ENCODE measurements at regions not wholly inside any gene's neighbourhood (a gene's known extent, or its start where the extent isn't known, plus 50 kb on each side); places are given as distances from the start of the nearest gene placed in this dataset.

GRCh38 chr1:8093221-8093980 lies 67.3 kb upstream of the ERRFI1 start:
- Histone ChIP-seq H3K36me3 (replicated peaks; ENCODE audit: insufficient read depth, low read depth) (no peaks in the 10 kb centered on the region), H3K9me2 (replicated peaks; ENCODE audit: insufficient read depth) (no peaks in the 10 kb centered on the region), H3K27me3 (no peaks in the 10 kb centered on the region), H3K79me2 (no peaks in the 10 kb centered on the region), H2AFZ (no peak overlapping the region), H3K4me2 (no peak overlapping the region), H3K4me3 (no peak overlapping the region), H3K4me1 (ENCODE audit: insufficient read depth) (peaks cover 40% of the 10 kb centered on the region), H3K27ac (peak overlapping the region; percentile 92), H4K20me1 (ENCODE audit: insufficient read depth, poor library complexity, severe bottlenecking) (no peaks in the 10 kb centered on the region), H3K9me3 (ENCODE audit: low read depth) (no peaks in the 10 kb centered on the region)
- no peak for DNase-seq (ENCODE audit: low spot score)
- 90% methylated on average over 10 of the region's 10 CpGs for WGBS (ENCODE audit: low lambda C conversion rate, missing lambda C conversion rate)
- TF ChIP-seq EZH2phosphoT487 (IDR thresholded peaks at IDR 0.05; ENCODE audit: low read depth, severe bottlenecking, unreplicated experiment) (no peak), CTCF (IDR thresholded peaks at IDR 0.05; ENCODE audit: poor library complexity) (no peak), EZH2 (IDR thresholded peaks at IDR 0.05; ENCODE audit: borderline replicate concordance) (no peak)

GRCh38 chr1:8092657-8093056 lies 66.5 kb upstream of the ERRFI1 start:
- Histone ChIP-seq H2AFZ (no peak overlapping the region), H3K27ac (peak overlapping the region; percentile 92), H4K20me1 (ENCODE audit: insufficient read depth, poor library complexity, severe bottlenecking) (no peaks in the 10 kb centered on the region), H3K36me3 (replicated peaks; ENCODE audit: insufficient read depth, low read depth) (no peaks in the 10 kb centered on the region), H3K4me2 (no peak overlapping the region), H3K27me3 (no peaks in the 10 kb centered on the region), H3K4me3 (no peak overlapping the region), H3K9me2 (replicated peaks; ENCODE audit: insufficient read depth) (no peaks in the 10 kb centered on the region), H3K79me2 (no peaks in the 10 kb centered on the region), H3K9me3 (ENCODE audit: low read depth) (no peaks in the 10 kb centered on the region), H3K4me1 (ENCODE audit: insufficient read depth) (peaks cover 34% of the 10 kb centered on the region)
- DNase-seq (ENCODE audit: low spot score): no peak
- WGBS (ENCODE audit: low lambda C conversion rate, missing lambda C conversion rate): 72% methylated on average over 9 of the region's 9 CpGs
- TF ChIP-seq CTCF (IDR thresholded peaks at IDR 0.05; ENCODE audit: poor library complexity): no peak
- no peak for TF ChIP-seq EZH2 (IDR thresholded peaks at IDR 0.05; ENCODE audit: borderline replicate concordance)
- TF ChIP-seq EZH2phosphoT487 (IDR thresholded peaks at IDR 0.05; ENCODE audit: low read depth, severe bottlenecking, unreplicated experiment): no peak

DNA sequence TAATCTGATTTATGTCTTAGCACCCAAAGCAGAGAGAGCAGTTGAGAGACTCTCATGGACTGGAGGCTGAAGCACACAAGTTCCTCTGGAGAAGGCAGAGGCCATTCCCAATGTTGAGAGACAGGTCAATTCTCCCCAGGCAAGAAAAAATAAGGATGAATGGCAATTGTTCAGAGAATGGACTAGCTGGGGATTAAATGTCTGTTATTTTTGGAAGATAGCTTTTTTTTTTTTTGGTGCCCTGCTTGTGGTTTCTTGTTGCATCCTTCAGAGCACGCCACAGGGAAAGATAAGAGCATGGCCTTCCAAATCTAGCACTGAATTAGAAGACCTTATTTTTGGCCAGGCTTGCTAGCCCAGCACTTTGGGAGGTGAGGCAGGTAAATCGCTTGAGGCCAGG lies 65.6 kb upstream of the ERRFI1 start:
- TF ChIP-seq EZH2phosphoT487 (IDR thresholded peaks at IDR 0.05; ENCODE audit: low read depth, severe bottlenecking, unreplicated experiment) (no peak), EZH2 (IDR thresholded peaks at IDR 0.05; ENCODE audit: borderline replicate concordance) (no peak), CTCF (IDR thresholded peaks at IDR 0.05; ENCODE audit: poor library complexity) (no peak)
- WGBS (ENCODE audit: low lambda C conversion rate, missing lambda C conversion rate): 93% methylated on average over 2 of the region's 2 CpGs
- Histone ChIP-seq H3K9me2 (replicated peaks; ENCODE audit: insufficient read depth) (no peaks in the 10 kb centered on the region), H3K27ac (no peak overlapping the region), H3K36me3 (replicated peaks; ENCODE audit: insufficient read depth, low read depth) (no peaks in the 10 kb centered on the region), H3K4me1 (ENCODE audit: insufficient read depth) (peaks cover 28% of the 10 kb centered on the region), H2AFZ (no peak overlapping the region), H3K4me2 (no peak overlapping the region), H3K79me2 (no peaks in the 10 kb centered on the region), H3K4me3 (no peak overlapping the region), H3K27me3 (no peaks in the 10 kb centered on the region), H4K20me1 (ENCODE audit: insufficient read depth, poor library complexity, severe bottlenecking) (no peaks in the 10 kb centered on the region), H3K9me3 (ENCODE audit: low read depth) (no peaks in the 10 kb centered on the region)
- no peak for DNase-seq (ENCODE audit: low spot score)

Data from hepatocyte (in vitro differentiated cells).